NOMO-1 treated with DMSO at 0.1 percent for 48 hours (cell line): ENCODE measurements at regions not wholly inside any gene's neighbourhood (a gene's known extent, or its start where the extent isn't known, plus 50 kb on each side); places are given as distances from the start of the nearest gene placed in this dataset.

Experiments
- DNase-seq: peaks from one replicate; lab custom pipeline; 2025; ENCODE audit not compliant: unreplicated experiment; lab: John Stamatoyannopoulos, UW

DNA sequence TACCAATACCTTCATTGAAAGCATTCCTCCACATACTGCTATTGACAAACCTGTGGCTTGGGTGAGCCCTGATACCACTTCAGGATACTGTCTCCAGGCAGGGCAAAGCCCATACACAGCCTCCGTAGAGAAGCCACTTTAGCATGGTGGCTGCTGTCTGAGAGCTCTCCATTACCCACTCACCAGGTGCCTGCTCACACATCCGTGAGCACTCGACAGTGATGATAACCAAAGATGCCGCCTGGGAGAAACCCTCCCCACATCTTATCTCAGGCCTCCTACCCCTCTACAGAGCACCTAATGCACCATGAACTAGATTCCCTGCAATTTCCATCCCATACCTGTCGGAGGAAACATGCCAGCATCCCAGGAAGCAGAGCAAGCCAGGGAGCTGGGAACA lies 57.6 kb upstream of the KLHL29 start:
- no peak for DNase-seq

DNA sequence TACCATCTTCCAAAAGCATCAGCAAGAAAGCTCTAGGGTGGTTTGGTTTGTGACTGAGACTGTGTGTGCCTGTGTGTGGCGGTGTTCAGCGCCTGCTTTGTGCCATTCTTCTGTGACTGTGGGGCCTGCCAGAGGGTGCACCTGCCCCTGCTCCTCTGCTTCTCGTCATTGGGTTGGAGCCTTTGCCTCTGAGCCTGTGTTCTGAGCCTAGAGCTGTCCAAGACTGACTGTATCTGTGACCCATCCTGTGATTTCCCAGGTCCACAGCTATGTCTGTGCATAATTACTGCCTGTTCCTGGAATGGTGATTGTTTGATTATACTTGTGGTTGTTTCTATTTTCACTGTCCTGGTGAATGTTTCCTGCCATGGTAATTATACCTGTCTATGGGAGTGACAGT lies 57.1 kb upstream of the KLHL29 start:
- DNase-seq, result no peak

DNA sequence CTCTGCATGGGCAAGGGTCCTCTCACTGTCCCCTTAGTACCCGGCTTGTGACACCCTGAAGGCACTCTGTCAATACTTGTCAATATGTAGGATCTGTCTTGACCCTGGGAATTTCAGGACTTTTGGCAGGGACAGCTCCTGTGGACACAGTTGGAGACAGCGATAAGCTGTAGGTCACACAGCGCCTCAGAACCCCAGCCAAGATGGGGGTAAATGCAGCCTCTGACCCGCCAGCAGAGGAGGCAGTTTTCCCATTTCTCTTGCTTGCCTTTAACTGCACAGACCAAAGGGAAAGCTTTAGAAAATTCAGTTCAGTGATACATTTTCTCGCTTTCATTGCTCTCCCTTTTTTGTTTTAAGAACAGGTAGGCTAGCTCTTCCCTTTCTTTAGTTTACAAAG lies 54.8 kb upstream of the KLHL29 start:
- DNase-seq, result no peak
